ENCODE measurements at regions not wholly inside any gene's neighbourhood (a gene's known extent, or its start where the extent isn't known, plus 50 kb on each side); places are given as distances from the start of the nearest gene placed in this dataset.

- H3K27me3 ChIP-seq (ENCODE audit: insufficient read depth, poor library complexity, severe bottlenecking), result no peaks in the 10 kb centered on the region
Observed at GRCh38 chr22:48449466-48450187, 1378.0 kb downstream of the BRD1 start.

GRCh38 chr22:48448821-48449220 is 1378.9 kb downstream of the BRD1 start:
- Histone ChIP-seq H3K36me3 (ENCODE audit: low read depth) (no peaks in the 10 kb centered on the region), H3K4me3 (ENCODE audit: severe bottlenecking) (no peak overlapping the region), H3K27me3 (ENCODE audit: insufficient read depth, poor library complexity, severe bottlenecking) (no peaks in the 10 kb centered on the region), H3K4me1 (ENCODE audit: insufficient read depth, poor library complexity, severe bottlenecking) (no peaks in the 10 kb centered on the region), H3K9me3 (ENCODE audit: severe bottlenecking) (peaks cover 3% of the 10 kb centered on the region), H3K27ac (ENCODE audit: poor library complexity, severe bottlenecking) (no peak overlapping the region)
- TF ChIP-seq, protein P1, sequence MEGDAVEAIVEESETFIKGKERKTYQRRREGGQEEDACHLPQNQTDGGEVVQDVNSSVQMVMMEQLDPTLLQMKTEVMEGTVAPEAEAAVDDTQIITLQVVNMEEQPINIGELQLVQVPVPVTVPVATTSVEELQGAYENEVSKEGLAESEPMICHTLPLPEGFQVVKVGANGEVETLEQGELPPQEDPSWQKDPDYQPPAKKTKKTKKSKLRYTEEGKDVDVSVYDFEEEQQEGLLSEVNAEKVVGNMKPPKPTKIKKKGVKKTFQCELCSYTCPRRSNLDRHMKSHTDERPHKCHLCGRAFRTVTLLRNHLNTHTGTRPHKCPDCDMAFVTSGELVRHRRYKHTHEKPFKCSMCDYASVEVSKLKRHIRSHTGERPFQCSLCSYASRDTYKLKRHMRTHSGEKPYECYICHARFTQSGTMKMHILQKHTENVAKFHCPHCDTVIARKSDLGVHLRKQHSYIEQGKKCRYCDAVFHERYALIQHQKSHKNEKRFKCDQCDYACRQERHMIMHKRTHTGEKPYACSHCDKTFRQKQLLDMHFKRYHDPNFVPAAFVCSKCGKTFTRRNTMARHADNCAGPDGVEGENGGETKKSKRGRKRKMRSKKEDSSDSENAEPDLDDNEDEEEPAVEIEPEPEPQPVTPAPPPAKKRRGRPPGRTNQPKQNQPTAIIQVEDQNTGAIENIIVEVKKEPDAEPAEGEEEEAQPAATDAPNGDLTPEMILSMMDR (IDR thresholded peaks at IDR 0.05; ENCODE audit: poor library complexity, severe bottlenecking), result no peak
- DNase-seq (ENCODE audit: low spot score), result no peak
- no peak for ATAC-seq (ENCODE audit: low read depth)

More at GRCh38 chr22:48449466-48450187, 1378.0 kb downstream of the BRD1 start:
- Histone ChIP-seq H3K27ac (ENCODE audit: poor library complexity, severe bottlenecking) (no peak overlapping the region), H3K4me1 (ENCODE audit: insufficient read depth, poor library complexity, severe bottlenecking) (no peaks in the 10 kb centered on the region), H3K9me3 (ENCODE audit: severe bottlenecking) (peaks cover 3% of the 10 kb centered on the region), H3K36me3 (ENCODE audit: low read depth) (no peaks in the 10 kb centered on the region), H3K4me3 (ENCODE audit: severe bottlenecking) (no peak overlapping the region)
- DNase-seq (ENCODE audit: low spot score), result no peak
- TF ChIP-seq, protein P1 (IDR thresholded peaks at IDR 0.05; ENCODE audit: poor library complexity, severe bottlenecking), result no peak
- ATAC-seq (ENCODE audit: low read depth), result no peak

- DNase-seq (ENCODE audit: low spot score) (no peak), ATAC-seq (ENCODE audit: low read depth) (peak; percentile 68; the same call in 2 of the 3 replicates)
- Histone ChIP-seq H3K4me3 (ENCODE audit: severe bottlenecking) (no peak overlapping the region), H3K4me1 (ENCODE audit: insufficient read depth, poor library complexity, severe bottlenecking) (no peaks in the 10 kb centered on the region), H3K9me3 (ENCODE audit: severe bottlenecking) (no peaks in the 10 kb centered on the region), H3K36me3 (ENCODE audit: low read depth) (no peaks in the 10 kb centered on the region), H3K27ac (ENCODE audit: poor library complexity, severe bottlenecking) (no peak overlapping the region), H3K27me3 (ENCODE audit: insufficient read depth, poor library complexity, severe bottlenecking) (no peaks in the 10 kb centered on the region)
- TF ChIP-seq, protein P1 (IDR thresholded peaks at IDR 0.05; ENCODE audit: poor library complexity, severe bottlenecking), result no peak
Observed at GRCh38 chr22:48445113-48445827, 1382.4 kb downstream of the BRD1 start.

GRCh38 chr22:48444320-48445112 is 1383.2 kb downstream of the BRD1 start:
- no peak overlapping the region for H3K27ac ChIP-seq (ENCODE audit: poor library complexity, severe bottlenecking)
- TF ChIP-seq, protein P1 (IDR thresholded peaks at IDR 0.05; ENCODE audit: poor library complexity, severe bottlenecking), result no peak
- no peak for ATAC-seq (ENCODE audit: low read depth)
- H3K4me1 ChIP-seq (ENCODE audit: insufficient read depth, poor library complexity, severe bottlenecking), result no peaks in the 10 kb centered on the region
- no peaks in the 10 kb centered on the region for H3K36me3 ChIP-seq (ENCODE audit: low read depth)
- H3K4me3 ChIP-seq (ENCODE audit: severe bottlenecking), result no peak overlapping the region
- no peak for DNase-seq (ENCODE audit: low spot score)
- H3K9me3 ChIP-seq (ENCODE audit: severe bottlenecking), result no peaks in the 10 kb centered on the region
- H3K27me3 ChIP-seq (ENCODE audit: insufficient read depth, poor library complexity, severe bottlenecking), result no peaks in the 10 kb centered on the region
